ENCODE measurements at regions not wholly inside any gene's neighbourhood (a gene's known extent, or its start where the extent isn't known, plus 50 kb on each side); places are given as distances from the start of the nearest gene placed in this dataset.
"Not testable (repeated sequence)": the region's sequence is repeated elsewhere in the genome, so short reads cannot be mapped to it uniquely, and the experiment has no call there.

DNA sequence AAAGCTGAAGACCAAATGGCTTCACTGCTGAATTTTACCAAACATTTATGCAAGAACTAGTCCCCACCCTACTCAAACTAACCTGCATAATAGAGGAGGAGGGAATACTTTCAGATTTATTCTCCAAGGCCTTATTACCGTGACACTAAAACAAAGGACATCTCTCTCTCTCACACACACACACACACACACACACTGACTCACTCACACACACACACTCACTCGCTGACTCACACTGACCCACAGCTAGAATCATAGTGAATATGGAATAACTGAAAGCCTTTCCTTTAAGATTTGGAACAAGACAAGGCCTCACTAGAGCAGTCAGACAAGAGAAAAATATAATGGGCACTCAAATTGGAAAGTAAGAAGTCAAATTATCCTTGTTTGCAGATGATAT, 1014.1 kb downstream of the TMTC2 start:
- no peak overlapping the region for H3K4me3 ChIP-seq (ENCODE audit: low read length)
- no peak overlapping the region for H3K9ac ChIP-seq (ENCODE audit: low read length)
- H3K36me3 ChIP-seq (replicated peaks; ENCODE audit: low read depth, low read length): no peaks in the 10 kb centered on the region
- H3K4me2 ChIP-seq (ENCODE audit: low read length): no peak overlapping the region
- no peaks in the 10 kb centered on the region for H4K20me1 ChIP-seq (ENCODE audit: insufficient read depth, low read length)
- no peaks in the 10 kb centered on the region for H3K79me2 ChIP-seq (ENCODE audit: low read length)
- no peak for TF ChIP-seq EZH2phosphoT487 (IDR thresholded peaks at IDR 0.05; ENCODE audit: low read depth)
- TF ChIP-seq, protein P1, sequence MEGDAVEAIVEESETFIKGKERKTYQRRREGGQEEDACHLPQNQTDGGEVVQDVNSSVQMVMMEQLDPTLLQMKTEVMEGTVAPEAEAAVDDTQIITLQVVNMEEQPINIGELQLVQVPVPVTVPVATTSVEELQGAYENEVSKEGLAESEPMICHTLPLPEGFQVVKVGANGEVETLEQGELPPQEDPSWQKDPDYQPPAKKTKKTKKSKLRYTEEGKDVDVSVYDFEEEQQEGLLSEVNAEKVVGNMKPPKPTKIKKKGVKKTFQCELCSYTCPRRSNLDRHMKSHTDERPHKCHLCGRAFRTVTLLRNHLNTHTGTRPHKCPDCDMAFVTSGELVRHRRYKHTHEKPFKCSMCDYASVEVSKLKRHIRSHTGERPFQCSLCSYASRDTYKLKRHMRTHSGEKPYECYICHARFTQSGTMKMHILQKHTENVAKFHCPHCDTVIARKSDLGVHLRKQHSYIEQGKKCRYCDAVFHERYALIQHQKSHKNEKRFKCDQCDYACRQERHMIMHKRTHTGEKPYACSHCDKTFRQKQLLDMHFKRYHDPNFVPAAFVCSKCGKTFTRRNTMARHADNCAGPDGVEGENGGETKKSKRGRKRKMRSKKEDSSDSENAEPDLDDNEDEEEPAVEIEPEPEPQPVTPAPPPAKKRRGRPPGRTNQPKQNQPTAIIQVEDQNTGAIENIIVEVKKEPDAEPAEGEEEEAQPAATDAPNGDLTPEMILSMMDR (IDR thresholded peaks at IDR 0.05; ENCODE audit: low read depth, low read length): no peak
- no peaks in the 10 kb centered on the region for H3K27me3 ChIP-seq (ENCODE audit: low read depth, low read length)
- H2AFZ ChIP-seq (ENCODE audit: low read depth, low read length): no peak overlapping the region
- H3K9me3 ChIP-seq (ENCODE audit: insufficient read depth, low read length): no peaks in the 10 kb centered on the region
- no peaks in the 10 kb centered on the region for H3K4me1 ChIP-seq (ENCODE audit: low read length)
- no peak overlapping the region for H3K27ac ChIP-seq (ENCODE audit: low read length)

DNA sequence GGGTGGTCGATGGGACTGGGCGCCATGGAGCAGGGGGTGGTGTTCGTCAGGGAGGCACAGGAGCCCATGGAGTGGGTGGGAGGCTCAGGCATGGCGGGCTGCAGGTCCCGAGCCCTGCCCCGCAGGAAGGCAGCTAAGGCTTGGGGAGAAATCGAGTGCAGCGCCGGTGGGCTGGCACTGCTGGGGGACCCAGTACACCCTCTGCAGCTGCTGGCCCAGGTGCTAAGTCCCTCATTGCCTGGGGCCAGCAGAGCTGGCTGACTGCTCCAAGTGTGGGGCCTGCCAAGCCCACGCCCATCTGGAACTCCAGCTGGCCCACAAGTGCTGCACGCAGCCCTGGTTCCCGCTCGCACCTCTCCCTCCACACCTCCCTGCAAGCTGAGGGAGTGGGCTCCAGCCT, 1009.6 kb downstream of the TMTC2 start:
- not testable (repeated sequence) for H2AFZ ChIP-seq (ENCODE audit: low read depth, low read length); H3K9ac ChIP-seq (ENCODE audit: low read length); H3K4me1 ChIP-seq (ENCODE audit: low read length); H3K4me2 ChIP-seq (ENCODE audit: low read length); H3K27me3 ChIP-seq (ENCODE audit: low read depth, low read length); H3K4me3 ChIP-seq (ENCODE audit: low read length); H4K20me1 ChIP-seq (ENCODE audit: insufficient read depth, low read length); H3K36me3 ChIP-seq (replicated peaks; ENCODE audit: low read depth, low read length); H3K79me2 ChIP-seq (ENCODE audit: low read length); H3K9me3 ChIP-seq (ENCODE audit: insufficient read depth, low read length); H3K27ac ChIP-seq (ENCODE audit: low read length)

DNA sequence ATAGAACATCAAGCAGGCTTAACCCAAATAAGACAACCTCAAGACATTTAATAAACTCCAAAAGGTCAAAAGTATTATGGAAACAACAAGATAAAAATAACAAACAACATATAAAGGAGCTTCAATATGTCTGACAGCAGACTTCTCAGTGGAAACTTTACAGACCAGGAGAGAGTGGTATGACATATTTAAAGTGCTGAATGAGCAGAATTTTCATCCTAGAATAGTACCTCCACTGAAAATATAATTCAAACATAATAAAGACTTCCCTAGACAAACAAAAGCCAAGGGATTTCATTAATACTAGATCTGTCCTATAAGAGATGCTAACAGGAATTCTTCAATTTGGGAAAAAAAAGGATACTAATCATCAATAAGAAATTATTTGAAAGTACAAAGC, 1005.0 kb downstream of the TMTC2 start:
- Histone ChIP-seq H3K36me3 (replicated peaks; ENCODE audit: low read depth, low read length) (no peaks in the 10 kb centered on the region), H3K27me3 (ENCODE audit: low read depth, low read length) (no peaks in the 10 kb centered on the region), H4K20me1 (ENCODE audit: insufficient read depth, low read length) (no peaks in the 10 kb centered on the region), H3K9me3 (ENCODE audit: insufficient read depth, low read length) (no peaks in the 10 kb centered on the region), H3K79me2 (ENCODE audit: low read length) (no peaks in the 10 kb centered on the region), H3K4me3 (ENCODE audit: low read length) (no peak overlapping the region), H3K27ac (ENCODE audit: low read length) (no peak overlapping the region), H3K9ac (ENCODE audit: low read length) (no peak overlapping the region), H3K4me1 (ENCODE audit: low read length) (no peaks in the 10 kb centered on the region), H3K4me2 (ENCODE audit: low read length) (no peak overlapping the region), H2AFZ (ENCODE audit: low read depth, low read length) (no peak overlapping the region)
- TF ChIP-seq EZH2phosphoT487 (IDR thresholded peaks at IDR 0.05; ENCODE audit: low read depth): no peak
- TF ChIP-seq, protein P1 (IDR thresholded peaks at IDR 0.05; ENCODE audit: low read depth, low read length): no peak

DNA sequence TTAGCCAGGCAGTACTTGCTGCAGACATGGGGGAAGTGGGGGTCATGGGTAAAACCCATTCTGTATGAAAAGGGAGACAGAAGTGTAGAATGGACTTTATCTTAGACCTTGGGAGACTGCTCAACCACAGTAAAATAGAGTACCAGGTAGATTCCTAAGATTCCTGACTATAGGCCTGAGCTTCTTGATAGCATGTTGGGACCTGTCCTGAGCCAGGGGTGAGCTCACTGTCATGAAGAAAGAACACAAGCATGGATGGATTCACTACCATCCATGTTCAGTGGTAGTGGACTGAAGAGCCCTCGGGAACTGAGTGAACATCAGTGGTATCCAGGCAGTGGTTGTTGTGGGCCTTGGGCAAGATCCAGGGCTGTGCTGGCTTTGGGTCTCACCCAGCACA, 1003.8 kb downstream of the TMTC2 start:
- Histone ChIP-seq H2AFZ (ENCODE audit: low read depth, low read length) (no peak overlapping the region), H3K36me3 (replicated peaks; ENCODE audit: low read depth, low read length) (no peaks in the 10 kb centered on the region), H3K4me1 (ENCODE audit: low read length) (no peaks in the 10 kb centered on the region), H3K79me2 (ENCODE audit: low read length) (no peaks in the 10 kb centered on the region), H3K9me3 (ENCODE audit: insufficient read depth, low read length) (no peaks in the 10 kb centered on the region), H3K4me2 (ENCODE audit: low read length) (no peak overlapping the region), H4K20me1 (ENCODE audit: insufficient read depth, low read length) (no peaks in the 10 kb centered on the region), H3K27ac (ENCODE audit: low read length) (no peak overlapping the region), H3K9ac (ENCODE audit: low read length) (no peak overlapping the region), H3K4me3 (ENCODE audit: low read length) (no peak overlapping the region), H3K27me3 (ENCODE audit: low read depth, low read length) (no peaks in the 10 kb centered on the region)
- TF ChIP-seq EZH2phosphoT487 (IDR thresholded peaks at IDR 0.05; ENCODE audit: low read depth): no peak
- TF ChIP-seq, protein P1 (IDR thresholded peaks at IDR 0.05; ENCODE audit: low read depth, low read length): no peak

DNA sequence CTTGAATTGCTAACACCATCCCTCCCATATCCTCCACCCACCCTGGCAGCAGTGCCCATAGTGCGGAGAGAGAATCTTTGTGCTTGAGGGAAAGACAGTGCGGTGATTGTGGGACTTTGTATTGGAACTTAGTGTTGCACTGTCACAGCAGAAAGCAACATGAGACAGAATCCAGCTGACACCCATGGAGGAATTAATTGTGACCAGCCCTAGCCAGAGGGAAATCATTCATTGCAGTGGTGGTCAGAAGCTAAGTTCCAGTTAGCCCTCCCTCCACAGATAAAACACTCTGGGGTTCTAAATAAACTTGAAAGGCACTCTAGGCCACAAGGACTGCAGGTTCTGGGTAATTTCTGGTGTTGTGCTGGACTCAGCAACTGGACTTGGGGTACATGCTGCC, 1002.6 kb downstream of the TMTC2 start:
- Histone ChIP-seq H3K36me3 (replicated peaks; ENCODE audit: low read depth, low read length) (no peaks in the 10 kb centered on the region), H4K20me1 (ENCODE audit: insufficient read depth, low read length) (no peaks in the 10 kb centered on the region), H3K9ac (ENCODE audit: low read length) (no peak overlapping the region), H2AFZ (ENCODE audit: low read depth, low read length) (no peak overlapping the region), H3K4me2 (ENCODE audit: low read length) (no peak overlapping the region), H3K4me1 (ENCODE audit: low read length) (no peaks in the 10 kb centered on the region), H3K27ac (ENCODE audit: low read length) (no peak overlapping the region), H3K27me3 (ENCODE audit: low read depth, low read length) (no peaks in the 10 kb centered on the region), H3K79me2 (ENCODE audit: low read length) (no peaks in the 10 kb centered on the region), H3K9me3 (ENCODE audit: insufficient read depth, low read length) (no peaks in the 10 kb centered on the region), H3K4me3 (ENCODE audit: low read length) (no peak overlapping the region)
- TF ChIP-seq, protein P1 (IDR thresholded peaks at IDR 0.05; ENCODE audit: low read depth, low read length): no peak
- no peak for TF ChIP-seq EZH2phosphoT487 (IDR thresholded peaks at IDR 0.05; ENCODE audit: low read depth)
